Astrocyte (in vitro differentiated cells and primary cell): ENCODE measurements at regions not wholly inside any gene's neighbourhood (a gene's known extent, or its start where the extent isn't known, plus 50 kb on each side); places are given as distances from the start of the nearest gene placed in this dataset.

Experiments used
- DNase-seq: peaks from one replicate; pipeline ENCODE4 v3.0.0-alpha.2; 2010; ENCODE audit warnings: low read depth
- FAIRE-seq: peaks from 2 replicates; lab custom pipeline; 2011; peaks lifted over from hg19 to GRCh38; lab: Jason Lieb, UNC
- H2AFZ ChIP-seq: 2 replicates; pipeline ENCODE4 v1.6.0; 2012; ENCODE audit warnings: low read depth, low read length, inconsistent platforms
- H3K27ac ChIP-seq: 2 replicates; pipeline ENCODE4 v1.5.1; 2011; ENCODE audit warnings: low read depth, low read length, inconsistent platforms
- H3K27me3 ChIP-seq: 2 replicates; pipeline ENCODE4 v1.6.0; 2011; ENCODE audit warnings: low read length, inconsistent platforms; ENCODE audit not compliant: insufficient read depth
- H3K36me3 ChIP-seq: 2 replicates; pipeline ENCODE4 v1.5.1; 2011; ENCODE audit warnings: low read length, inconsistent platforms; ENCODE audit not compliant: insufficient read depth
- H3K4me1 ChIP-seq: 2 replicates; pipeline ENCODE4 v1.5.1; 2011; ENCODE audit warnings: low read length, inconsistent platforms; ENCODE audit not compliant: insufficient read depth
- H3K4me2 ChIP-seq: 2 replicates; pipeline ENCODE4 v1.6.0; 2012; ENCODE audit warnings: low read length, inconsistent platforms
- H3K4me3 ChIP-seq: 2 replicates; pipeline ENCODE4 v1.5.1; 2011; ENCODE audit warnings: low read depth, mild to moderate bottlenecking, low read length, inconsistent platforms; ENCODE audit not compliant: insufficient read depth
- H3K79me2 ChIP-seq: 2 replicates; pipeline ENCODE4 v1.6.0; 2012; ENCODE audit warnings: mild to moderate bottlenecking, low read length, inconsistent platforms; ENCODE audit not compliant: insufficient read depth
- H3K9ac ChIP-seq: 2 replicates; pipeline ENCODE4 v1.6.0; 2012; ENCODE audit warnings: mild to moderate bottlenecking, low read length, inconsistent platforms
- H3K9me3 ChIP-seq: 2 replicates; pipeline ENCODE4 v1.5.1; 2012; ENCODE audit warnings: low read depth, mild to moderate bottlenecking, low read length, inconsistent platforms; ENCODE audit not compliant: insufficient read depth
- H4K20me1 ChIP-seq: 2 replicates; pipeline ENCODE4 v1.6.0; 2012; ENCODE audit warnings: low read length, inconsistent platforms; ENCODE audit not compliant: insufficient read depth
- H3K27ac Mint-ChIP-seq: one replicate; pipeline ENCODE4 v1.8.0; 2021; ENCODE audit warnings: mild to moderate bottlenecking, mixed read lengths; ENCODE audit not compliant: unreplicated experiment
- H3K27me3 Mint-ChIP-seq: one replicate; pipeline ENCODE4 v1.8.0; 2021; ENCODE audit warnings: low read depth, mixed read lengths; ENCODE audit not compliant: unreplicated experiment
- H3K36me3 Mint-ChIP-seq: one replicate; pipeline ENCODE4 v1.8.0; 2021; ENCODE audit warnings: low read depth, mixed read lengths; ENCODE audit not compliant: unreplicated experiment
- H3K4me1 Mint-ChIP-seq: one replicate; pipeline ENCODE4 v1.8.0; 2021; ENCODE audit warnings: low read depth, mixed read lengths; ENCODE audit not compliant: unreplicated experiment
- H3K4me3 Mint-ChIP-seq: one replicate; pipeline ENCODE4 v1.8.0; 2021; ENCODE audit warnings: mild to moderate bottlenecking, moderate library complexity, mixed read lengths; ENCODE audit not compliant: unreplicated experiment
- H3K9me3 Mint-ChIP-seq: one replicate; pipeline ENCODE4 v1.8.0; 2021; ENCODE audit warnings: mild to moderate bottlenecking, mixed read lengths; ENCODE audit not compliant: unreplicated experiment
- EZH2 ChIP-seq: IDR thresholded peaks from 2 replicates; pipeline ENCODE4 v1.6.1; 2012; ENCODE audit warnings: mild to moderate bottlenecking, low read length, inconsistent platforms; ENCODE audit not compliant: insufficient read depth
- TF ChIP-seq, protein P1 (sequence below): IDR thresholded peaks from 2 replicates; pipeline ENCODE4 v1.5.1; 2011; ENCODE audit warnings: low read depth, mild to moderate bottlenecking, inconsistent platforms, low read length, moderate library complexity; ENCODE audit not compliant: insufficient read depth

DNA sequence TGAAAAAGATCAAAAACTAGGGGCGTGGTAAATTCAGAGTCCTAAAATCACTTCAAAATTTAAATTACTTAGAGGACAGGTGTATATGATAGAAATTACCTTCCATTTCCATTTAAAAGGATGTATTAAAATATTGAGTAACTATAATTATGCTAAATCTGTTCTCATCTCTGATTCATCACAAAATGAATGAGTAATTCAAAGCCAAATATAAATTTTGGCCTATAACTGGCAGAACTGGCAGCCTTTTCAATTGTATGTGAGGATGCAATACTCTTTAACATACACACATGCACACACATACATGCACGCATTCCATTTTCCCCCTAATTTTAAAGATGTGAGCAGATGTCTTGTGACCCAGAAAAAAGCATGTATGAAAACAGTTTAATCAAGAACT lies 194.6 kb downstream of the EPM2A start:
- H3K9me3 ChIP-seq: no peaks in the 10 kb centered on the region
- Mint-ChIP-seq H3K9me3 (no peaks in the 10 kb centered on the region), H3K36me3 (no peaks in the 10 kb centered on the region), H3K27me3 (no peaks in the 10 kb centered on the region), H3K27ac (no peak overlapping the region), H3K4me1 (peaks cover 24% of the 10 kb centered on the region), H3K4me3 (no peak overlapping the region)
- DNase-seq: no peak
- no peaks in the 10 kb centered on the region for H4K20me1 ChIP-seq
- no peak overlapping the region for H3K4me2 ChIP-seq
- TF ChIP-seq, protein P1, sequence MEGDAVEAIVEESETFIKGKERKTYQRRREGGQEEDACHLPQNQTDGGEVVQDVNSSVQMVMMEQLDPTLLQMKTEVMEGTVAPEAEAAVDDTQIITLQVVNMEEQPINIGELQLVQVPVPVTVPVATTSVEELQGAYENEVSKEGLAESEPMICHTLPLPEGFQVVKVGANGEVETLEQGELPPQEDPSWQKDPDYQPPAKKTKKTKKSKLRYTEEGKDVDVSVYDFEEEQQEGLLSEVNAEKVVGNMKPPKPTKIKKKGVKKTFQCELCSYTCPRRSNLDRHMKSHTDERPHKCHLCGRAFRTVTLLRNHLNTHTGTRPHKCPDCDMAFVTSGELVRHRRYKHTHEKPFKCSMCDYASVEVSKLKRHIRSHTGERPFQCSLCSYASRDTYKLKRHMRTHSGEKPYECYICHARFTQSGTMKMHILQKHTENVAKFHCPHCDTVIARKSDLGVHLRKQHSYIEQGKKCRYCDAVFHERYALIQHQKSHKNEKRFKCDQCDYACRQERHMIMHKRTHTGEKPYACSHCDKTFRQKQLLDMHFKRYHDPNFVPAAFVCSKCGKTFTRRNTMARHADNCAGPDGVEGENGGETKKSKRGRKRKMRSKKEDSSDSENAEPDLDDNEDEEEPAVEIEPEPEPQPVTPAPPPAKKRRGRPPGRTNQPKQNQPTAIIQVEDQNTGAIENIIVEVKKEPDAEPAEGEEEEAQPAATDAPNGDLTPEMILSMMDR: no peak
- TF ChIP-seq EZH2: no peak
- H3K27me3 ChIP-seq: no peaks in the 10 kb centered on the region
- H3K36me3 ChIP-seq: no peaks in the 10 kb centered on the region
- H3K4me3 ChIP-seq: no peak overlapping the region
- H3K27ac ChIP-seq: no peak overlapping the region
- no peak overlapping the region for H2AFZ ChIP-seq
- H3K79me2 ChIP-seq: no peaks in the 10 kb centered on the region
- peaks cover 15% of the 10 kb centered on the region for H3K4me1 ChIP-seq
- H3K9ac ChIP-seq: no peak overlapping the region
- FAIRE-seq: no peak

DNA sequence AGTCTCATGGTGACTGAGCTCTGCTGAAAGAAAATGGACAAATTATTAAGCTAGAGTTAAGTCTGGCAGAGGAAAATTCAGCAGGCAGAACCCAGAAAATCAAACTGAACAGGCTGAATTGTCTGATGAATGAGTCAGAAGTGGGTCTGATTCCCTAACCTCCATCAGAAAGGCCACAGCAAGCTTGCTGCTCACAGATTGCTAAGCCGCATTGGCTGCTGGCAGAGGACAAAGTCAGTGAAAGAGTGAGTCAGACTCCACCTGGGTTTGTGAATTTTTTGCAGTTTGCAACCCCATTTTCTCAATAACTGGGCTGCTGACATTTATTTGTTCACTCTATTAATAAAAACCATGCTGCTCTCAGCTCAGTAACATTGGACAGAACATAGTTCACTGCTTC lies 191.3 kb downstream of the EPM2A start:
- H3K36me3 ChIP-seq: no peaks in the 10 kb centered on the region
- TF ChIP-seq, protein P1: no peak
- TF ChIP-seq EZH2: no peak
- H3K4me3 ChIP-seq: no peak overlapping the region
- no peaks in the 10 kb centered on the region for H3K27me3 ChIP-seq
- FAIRE-seq: no peak
- H3K9me3 ChIP-seq: no peaks in the 10 kb centered on the region
- no peaks in the 10 kb centered on the region for H3K27me3 Mint-ChIP-seq
- H4K20me1 ChIP-seq: no peaks in the 10 kb centered on the region
- peak overlapping the region; percentile 31 for H3K4me2 ChIP-seq
- no peak overlapping the region for H3K9ac ChIP-seq
- peaks cover 34% of the 10 kb centered on the region for H3K4me1 Mint-ChIP-seq
- no peaks in the 10 kb centered on the region for H3K36me3 Mint-ChIP-seq
- peak overlapping the region; percentile 55 for H3K27ac Mint-ChIP-seq
- peaks cover 15% of the 10 kb centered on the region for H3K4me1 ChIP-seq
- H3K79me2 ChIP-seq: no peaks in the 10 kb centered on the region
- no peak overlapping the region for H2AFZ ChIP-seq
- H3K27ac ChIP-seq: peak overlapping the region; percentile 15
- H3K9me3 Mint-ChIP-seq: no peaks in the 10 kb centered on the region
- no peak overlapping the region for H3K4me3 Mint-ChIP-seq
- DNase-seq: peak; percentile 93

GRCh38 chr6:145544514-145544913 lies 190.8 kb downstream of the EPM2A start:
- H3K27me3 ChIP-seq: no peaks in the 10 kb centered on the region
- H3K27ac ChIP-seq: peak overlapping the region; percentile 7
- no peaks in the 10 kb centered on the region for H3K9me3 ChIP-seq
- peaks cover 15% of the 10 kb centered on the region for H3K4me1 ChIP-seq
- H3K4me1 Mint-ChIP-seq: peaks cover 34% of the 10 kb centered on the region
- H3K27me3 Mint-ChIP-seq: no peaks in the 10 kb centered on the region
- H3K36me3 ChIP-seq: no peaks in the 10 kb centered on the region
- H3K4me2 ChIP-seq: peak overlapping the region; percentile 31
- no peak overlapping the region for H3K4me3 Mint-ChIP-seq
- no peak for FAIRE-seq
- H3K9ac ChIP-seq: no peak overlapping the region
- TF ChIP-seq, protein P1: no peak
- TF ChIP-seq EZH2: no peak
- no peaks in the 10 kb centered on the region for H4K20me1 ChIP-seq
- H2AFZ ChIP-seq: no peak overlapping the region
- H3K27ac Mint-ChIP-seq: peak overlapping the region; percentile 48
- no peaks in the 10 kb centered on the region for H3K9me3 Mint-ChIP-seq
- no peaks in the 10 kb centered on the region for H3K79me2 ChIP-seq
- H3K4me3 ChIP-seq: no peak overlapping the region
- DNase-seq: no peak
- H3K36me3 Mint-ChIP-seq: no peaks in the 10 kb centered on the region
